K562 (cell line): ENCODE measurements at regions not wholly inside any gene's neighbourhood (a gene's known extent, or its start where the extent isn't known, plus 50 kb on each side); places are given as distances from the start of the nearest gene placed in this dataset.

ENCODE experiments used
- ATAC-seq: fragments of 200-7000 bp; cut with Tn5 transposase; 3 replicates; pipeline ENCODE4 v1.9.1; 2020; ENCODE audit warnings: moderate library complexity
- BruUV-seq: library from RNA; stranded (reverse); fragments of 400-500 nt; replicated peaks from 2 replicates; lab custom pipeline; 2021; lab: Mats Ljungman, UMichigan
- CTCF ChIA-PET: fragments of 300-600 bp; formaldehyde crosslinking; extraction: SDS; loops from one replicate; lab custom pipeline; 2021; ENCODE audit warnings: low intra/inter-chr PET ratio; lab: Yijun Ruan, JAX
- POLR2A ChIA-PET: fragments of 300-600, 350-650 bp; sonication (Branson Sonifier 250); formaldehyde crosslinking; extraction: SDS; loops from one replicate; lab custom pipeline; 2021; ENCODE audit warnings: antibody characterized with exemption, inconsistent platforms; lab: Yijun Ruan, JAX
- DNase-seq, 4 experiments: peaks; one replicate each; pipeline versions ENCODE4 v3.0.0 to v3.0.0-alpha.2; 2011 to 2018; ENCODE audit warnings: low spot score in 3 of 4, mixed read lengths in 3 of 4; ENCODE audit errors: extremely low read depth in 1 of 4
- FAIRE-seq: peaks from 2 replicates; lab custom pipeline; 2011; peaks lifted over from hg19 to GRCh38; lab: Jason Lieb, UNC
- H2AFZ ChIP-seq: 2 replicates; pipeline ENCODE4 v1.6.0; 2011; ENCODE audit warnings: low read depth, low read length, control low read depth, inconsistent platforms
- H3K27ac ChIP-seq: fragments of 200-600 bp; 3 replicates; pipeline ENCODE4 v1.8.0; 2011; ENCODE audit warnings: low read depth, mild to moderate bottlenecking, control low read depth, inconsistent platforms, low read length, moderate library complexity, mixed read lengths; ENCODE audit errors: extremely low read depth
- H3K27me3 ChIP-seq, 2 experiments: fragments of 300-600 bp in 1 of 2; 2 replicates in 1 of 2; 3 replicates in 1 of 2; pipeline versions ENCODE4 v1.6.0 to v1.8.0; 2011; ENCODE audit warnings: inconsistent platforms in 2 of 2, low read length in 2 of 2, mild to moderate bottlenecking in 1 of 2, mixed read lengths in 1 of 2, moderate library complexity in 1 of 2; ENCODE audit not compliant: control insufficient read depth in 2 of 2, insufficient read depth in 2 of 2
- H3K36me3 ChIP-seq: fragments of 300-600 bp; 3 replicates; pipeline ENCODE4 v1.8.0; 2011; ENCODE audit warnings: mild to moderate bottlenecking, low read length, inconsistent platforms; ENCODE audit not compliant: control insufficient read depth, insufficient read depth
- H3K4me1 ChIP-seq, 2 experiments: fragments of 200-600 bp in 1 of 2; replicated peaks in 1 of 2; 2 replicates in 1 of 2; 3 replicates in 1 of 2; pipeline versions ENCODE4 v1.5.1 to v1.8.0; 2011; ENCODE audit warnings: inconsistent platforms in 2 of 2, low read length in 2 of 2, mild to moderate bottlenecking in 1 of 2, mixed read lengths in 1 of 2, moderate library complexity in 1 of 2; ENCODE audit not compliant: control insufficient read depth in 2 of 2, insufficient read depth in 2 of 2
- H3K4me2 ChIP-seq: 2 replicates; pipeline ENCODE4 v1.6.1; 2011; ENCODE audit warnings: low read length, control low read depth, inconsistent platforms, mixed read lengths; ENCODE audit not compliant: insufficient read depth
- H3K4me3 ChIP-seq: fragments of 200-600 bp; sonication (generic), shearing (Covaris generic); 2 replicates; pipeline ENCODE4 v1.5.1; 2016; ENCODE audit warnings: control low read depth, inconsistent platforms
- H3K79me2 ChIP-seq: fragments of 200-600 bp; 3 replicates; pipeline ENCODE4 v1.8.0; 2011; ENCODE audit warnings: low read length, inconsistent platforms; ENCODE audit not compliant: control insufficient read depth, insufficient read depth
- H3K9ac ChIP-seq, 2 experiments: 2 replicates each; pipeline versions ENCODE4 v1.6.0 to v1.6.1; 2011; ENCODE audit warnings: low read depth in 2 of 2, low read length in 2 of 2, control low read depth in 1 of 2, inconsistent platforms in 1 of 2, mild to moderate bottlenecking in 1 of 2, mixed read lengths in 1 of 2; ENCODE audit not compliant: insufficient read depth in 1 of 2
- H3K9me1 ChIP-seq: one replicate; pipeline ENCODE4 v1.6.0; 2011; ENCODE audit warnings: inconsistent platforms, mild to moderate bottlenecking, low read length, moderate library complexity; ENCODE audit not compliant: control insufficient read depth, insufficient read depth
- H3K9me3 ChIP-seq: replicated peaks from 2 replicates; pipeline ENCODE4 v1.5.1; 2011; ENCODE audit warnings: low read depth, low read length, inconsistent platforms; ENCODE audit not compliant: control insufficient read depth, insufficient read depth
- H4K20me1 ChIP-seq: replicated peaks from 2 replicates; pipeline ENCODE4 v1.6.1; 2011; ENCODE audit warnings: low read length, inconsistent platforms, mixed read lengths; ENCODE audit not compliant: control insufficient read depth, insufficient read depth
- CEBPB ChIP-seq: fragments of 450-650 bp; IDR thresholded peaks from 2 replicates; pipeline ENCODE4 v1.6.1; 2016; ENCODE audit warnings: missing genetic modification characterization, missing compliant biosample characterization
- CREB1 ChIP-seq, 2 experiments: sonication (generic) in 1 of 2; formaldehyde crosslinking in 1 of 2; IDR thresholded peaks; 2 replicates each; pipeline versions ENCODE4 v1.6.1 to v1.8.0; 2012 to 2022; ENCODE audit warnings: inconsistent platforms in 1 of 2, mild to moderate bottlenecking in 1 of 2, missing genetic modification reagents in 1 of 2, moderate library complexity in 1 of 2
- CREB3 ChIP-seq: fragments of 450-650 bp; conservative IDR thresholded peaks from 2 replicates; pipeline ENCODE4 v1.6.1; 2016; ENCODE audit warnings: missing genetic modification characterization, low read depth, mild to moderate bottlenecking, missing compliant biosample characterization, moderate library complexity
- FOXA3 ChIP-seq, 2 experiments: fragments of 450-650 bp in 1 of 2; sonication (generic) in 1 of 2; formaldehyde crosslinking; IDR thresholded peaks in 1 of 2; conservative IDR thresholded peaks in 1 of 2; 2 replicates each; pipeline versions ENCODE4 v1.4.0 to v1.8.0; 2020 to 2022; ENCODE audit warnings: mild to moderate bottlenecking in 2 of 2, missing genetic modification reagents in 1 of 2
- JUND ChIP-seq, 2 experiments: IDR thresholded peaks; 2 replicates in 1 of 2; 3 replicates in 1 of 2; pipeline ENCODE4 v1.6.1; 2011; ENCODE audit warnings: borderline replicate concordance in 2 of 2, low read depth in 2 of 2, low read length in 2 of 2, improper control_type of control experiment in 1 of 2, missing biosample characterization in 1 of 2, missing genetic modification characterization in 1 of 2, missing genetic modification reagents in 1 of 2
- KDM1A ChIP-seq, 2 experiments: fragments of 450-650 bp; IDR thresholded peaks; 2 replicates each; pipeline ENCODE4 v1.6.1; 2016; ENCODE audit warnings: mild to moderate bottlenecking in 2 of 2
- KLF1 ChIP-seq: fragments of 450-650 bp; IDR thresholded peaks from 2 replicates; pipeline ENCODE4 v1.6.1; 2016; ENCODE audit warnings: missing genetic modification characterization, missing compliant biosample characterization
- SIRT6 ChIP-seq: IDR thresholded peaks from one replicate; pipeline ENCODE4 v1.6.1; 2012; ENCODE audit warnings: low read depth, mild to moderate bottlenecking, control low read depth, inconsistent platforms, low read length, moderate library complexity
- ZEB2 ChIP-seq: fragments of 450-650 bp; IDR thresholded peaks from 2 replicates; pipeline ENCODE4 v1.6.1; 2016
- ZNF384 ChIP-seq: IDR thresholded peaks from 2 replicates; pipeline ENCODE4 v1.6.1; 2012; ENCODE audit warnings: low read depth, low read length, improper control_type of control experiment
- ZNF518B ChIP-seq: fragments of 250-450 bp; sonication (Bioruptor Pico); IDR thresholded peaks from 2 replicates; pipeline ENCODE4 v1.5.0; 2021; ENCODE audit warnings: mild to moderate bottlenecking, moderate library complexity
- WGBS: fragments of 100-300 bp; shearing (Covaris generic); methylation state at CpG from one replicate; pipeline ENCODE4 v1.1.6; 2016; ENCODE audit warnings: low coverage, mixed read lengths; ENCODE audit not compliant: insufficient coverage; ENCODE audit errors: missing lambda C conversion rate; 5-methylcytosine and 5-hydroxymethylcytosine counted together
- in situ Hi-C: fragments of 300-500 bp; cut with MboI; formaldehyde crosslinking; loops from 4 replicates; pipeline ENCODE4 v1.15.0; 2018; ENCODE audit warnings: inconsistent platforms, mixed read lengths
- intact Hi-C: fragments of 100-400 bp; cut with micrococcal nuclease; formaldehyde crosslinking; loops from 2 replicates; pipeline ENCODE4 v1.14.2; 2022
- TF ChIP-seq, protein P1 (sequence below): conservative IDR thresholded peaks from 2 replicates; pipeline ENCODE4 v1.6.1; 2011; ENCODE audit warnings: low read depth, mild to moderate bottlenecking, low read length; ENCODE audit not compliant: control insufficient read depth

- no peak for TF ChIP-seq ZNF518B
Observed at GRCh38 chr7:130923930-130924329, 189.9 kb upstream of the KLF14 start (continued).

- in situ Hi-C loops = no loop called here
- H3K27me3 ChIP-seq = no peaks in the 10 kb centered on the region
- ChIA-PET POLR2A (interaction anchor here (1.2 to 1.4 kb wide), 3 partner anchors 13 to 15 kb away, joined by 3 to 4 read pairs (median 4); no protein-coding TSS in a partner anchor), CTCF (no interaction called here)
- H3K27ac ChIP-seq = 0 out of 3 replicates have a peak overlapping the region, but pooled peaks have one; percentile 24
- H3K79me2 ChIP-seq = no peaks in the 10 kb centered on the region
- H3K4me3 ChIP-seq = no peak overlapping the region
- ATAC-seq (peak; percentile 29), DNase-seq (no peak), FAIRE-seq (no peak)
- H3K4me1 ChIP-seq = peaks cover 4 to 5% of the 10 kb centered on the region in 2 experiments; a peak in 2 of 5 replicates
- H3K36me3 ChIP-seq = no peaks in the 10 kb centered on the region
- no peaks in the 10 kb centered on the region for H3K9me1 ChIP-seq
- 74% methylated on average over 8 of the region's 8 CpGs for WGBS
- no peak overlapping the region for H3K4me2 ChIP-seq
- H4K20me1 ChIP-seq = no peaks in the 10 kb centered on the region
- intact Hi-C loops = no loop called here
- no peak overlapping the region for H2AFZ ChIP-seq
- H3K9ac ChIP-seq = no peak overlapping the region
- no peaks in the 10 kb centered on the region for H3K9me3 ChIP-seq
- no TSS peak for BruUV-seq
- peak in 1 of 2 experiments; percentile 69; a peak in 1 of 4 replicates for TF ChIP-seq FOXA3 (CRISPR knock-in tag; conservative IDR thresholded peaks at IDR 0.05 in 1 of 2, IDR thresholded peaks at IDR 0.05 in 1 of 2)
- TF ChIP-seq CEBPB = no peak
- TF ChIP-seq ZEB2 = peak; percentile 55; the same call in 1 of the 2 replicates
- no peak for TF ChIP-seq CREB3 (tag)
- TF ChIP-seq ZNF384 = no peak
- TF ChIP-seq SIRT6 = no peak
- peak; percentile 69 to 77 for TF ChIP-seq KDM1A (IDR thresholded peaks at IDR 0.05)
- TF ChIP-seq CREB1 (IDR thresholded peaks at IDR 0.05) = no peak
- no peak for TF ChIP-seq CREB1 (CRISPR knock-in tag; IDR thresholded peaks at IDR 0.05)
- TF ChIP-seq, protein P1, sequence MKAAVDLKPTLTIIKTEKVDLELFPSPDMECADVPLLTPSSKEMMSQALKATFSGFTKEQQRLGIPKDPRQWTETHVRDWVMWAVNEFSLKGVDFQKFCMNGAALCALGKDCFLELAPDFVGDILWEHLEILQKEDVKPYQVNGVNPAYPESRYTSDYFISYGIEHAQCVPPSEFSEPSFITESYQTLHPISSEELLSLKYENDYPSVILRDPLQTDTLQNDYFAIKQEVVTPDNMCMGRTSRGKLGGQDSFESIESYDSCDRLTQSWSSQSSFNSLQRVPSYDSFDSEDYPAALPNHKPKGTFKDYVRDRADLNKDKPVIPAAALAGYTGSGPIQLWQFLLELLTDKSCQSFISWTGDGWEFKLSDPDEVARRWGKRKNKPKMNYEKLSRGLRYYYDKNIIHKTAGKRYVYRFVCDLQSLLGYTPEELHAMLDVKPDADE = no peak
- TF ChIP-seq KLF1 (tag) = no peak
- no peak for TF ChIP-seq JUND (IDR thresholded peaks at IDR 0.05; ENCODE audit: borderline replicate concordance, low read depth, low read length)
- TF ChIP-seq JUND (tag; IDR thresholded peaks at IDR 0.05; ENCODE audit: borderline replicate concordance, low read depth, low read length) = 0 out of 3 replicates have a peak, but pooled peaks have one; percentile 18
Observed at GRCh38 chr7:130925136-130925794, 191.3 kb upstream of the KLF14 start.
